Muscle of leg (tissue), 3 donors: ENCODE measurements at regions not wholly inside any gene's neighbourhood (a gene's known extent, or its start where the extent isn't known, plus 50 kb on each side); places are given as distances from the start of the nearest gene placed in this dataset.

Experiments
- DNase-seq: peaks from one replicate; pipeline ENCODE4 v3.0.0; 2013
- H3K27ac ChIP-seq: one replicate; pipeline ENCODE4 v1.5.1; 2013; ENCODE audit warnings: mild to moderate bottlenecking, low read length, control low read depth
- H3K27me3 ChIP-seq: one replicate; pipeline ENCODE4 v1.6.1; 2013; ENCODE audit warnings: low read length; ENCODE audit not compliant: control insufficient read depth, insufficient read depth
- H3K36me3 ChIP-seq: one replicate; pipeline ENCODE4 v1.6.1; 2013; ENCODE audit warnings: low read length; ENCODE audit not compliant: control insufficient read depth, insufficient read depth
- H3K4me1 ChIP-seq: one replicate; pipeline ENCODE4 v1.6.1; 2013; ENCODE audit warnings: low read length; ENCODE audit not compliant: control insufficient read depth, insufficient read depth
- H3K4me3 ChIP-seq: one replicate; pipeline ENCODE4 v1.5.1; 2013; ENCODE audit warnings: low read length, control low read depth
- H3K9me3 ChIP-seq: replicated peaks from 2 replicates; pipeline ENCODE4 v1.6.1; 2013; ENCODE audit warnings: low read depth, low read length; ENCODE audit not compliant: control insufficient read depth
- WGBS: methylation state at CpG from one replicate; pipeline ENCODE4 v1.1.5; 2013; ENCODE audit warnings: missing lambda C conversion rate; ENCODE audit not compliant: insufficient coverage; 5-methylcytosine and 5-hydroxymethylcytosine counted together

GRCh38 chr9:13598738-13599137 lies 319.2 kb upstream of the MPDZ start:
- no peaks in the 10 kb centered on the region for H3K36me3 ChIP-seq
- DNase-seq, result peak; percentile 26
- peaks cover 2% of the 10 kb centered on the region for H3K9me3 ChIP-seq
- H3K27me3 ChIP-seq, result no peaks in the 10 kb centered on the region
- H3K4me3 ChIP-seq, result no peak overlapping the region
- H3K4me1 ChIP-seq, result peaks cover 3% of the 10 kb centered on the region
- no peak overlapping the region for H3K27ac ChIP-seq

- peak; percentile 24 for DNase-seq
- no peaks in the 10 kb centered on the region for H3K36me3 ChIP-seq
- no peaks in the 10 kb centered on the region for H3K9me3 ChIP-seq
- H3K27ac ChIP-seq, result peak overlapping the region; percentile 66
- no peaks in the 10 kb centered on the region for H3K27me3 ChIP-seq
- no peak overlapping the region for H3K4me3 ChIP-seq
- 40% methylated on average over 1 of the region's 5 CpGs for WGBS
- H3K4me1 ChIP-seq, result peaks cover 3% of the 10 kb centered on the region
These were observed 317.9 kb upstream of the MPDZ start for GRCh38 chr9:13597427-13597826.

GRCh38 chr9:13597004-13597403 lies 317.5 kb upstream of the MPDZ start:
- peaks cover 3% of the 10 kb centered on the region for H3K4me1 ChIP-seq
- H3K36me3 ChIP-seq, result no peaks in the 10 kb centered on the region
- H3K27ac ChIP-seq, result peak overlapping the region; percentile 40
- no peaks in the 10 kb centered on the region for H3K27me3 ChIP-seq
- H3K4me3 ChIP-seq, result no peak overlapping the region
- H3K9me3 ChIP-seq, result no peaks in the 10 kb centered on the region
- DNase-seq, result peak; percentile 90
- WGBS, result no CpG with 5 or more reads among the region's 2 CpGs

- H3K36me3 ChIP-seq, result no peaks in the 10 kb centered on the region
- peak; percentile 33 for DNase-seq
- WGBS, result 70% methylated on average over 2 of the region's 4 CpGs
- H3K9me3 ChIP-seq, result no peaks in the 10 kb centered on the region
- H3K27me3 ChIP-seq, result no peaks in the 10 kb centered on the region
- H3K27ac ChIP-seq, result peak overlapping the region; percentile 40
- no peak overlapping the region for H3K4me3 ChIP-seq
- peaks cover 3% of the 10 kb centered on the region for H3K4me1 ChIP-seq
These were observed 317.0 kb upstream of the MPDZ start for GRCh38 chr9:13596383-13596970.

GRCh38 chr9:13590996-13591395 lies 311.5 kb upstream of the MPDZ start:
- H3K27me3 ChIP-seq, result no peaks in the 10 kb centered on the region
- peaks cover 15% of the 10 kb centered on the region for H3K4me1 ChIP-seq
- H3K27ac ChIP-seq, result no peak overlapping the region
- H3K4me3 ChIP-seq, result no peak overlapping the region
- no peaks in the 10 kb centered on the region for H3K9me3 ChIP-seq
- DNase-seq, result no peak
- WGBS, result 33% methylated on average over 1 of the region's 1 CpG
- no peaks in the 10 kb centered on the region for H3K36me3 ChIP-seq

- Histone ChIP-seq H3K27me3 (no peaks in the 10 kb centered on the region), H3K27ac (no peak overlapping the region), H3K4me1 (peaks cover 15% of the 10 kb centered on the region), H3K4me3 (no peak overlapping the region), H3K36me3 (no peaks in the 10 kb centered on the region), H3K9me3 (no peaks in the 10 kb centered on the region)
- no peak for DNase-seq
- WGBS, result no CpG with 5 or more reads among the region's 2 CpGs
These were observed 309.7 kb upstream of the MPDZ start for GRCh38 chr9:13589034-13589737.

- peak; percentile 68 for DNase-seq
- 51% methylated on average over 4 of the region's 6 CpGs for WGBS
- Histone ChIP-seq H3K4me1 (peaks cover 15% of the 10 kb centered on the region), H3K4me3 (no peak overlapping the region), H3K36me3 (no peaks in the 10 kb centered on the region), H3K27ac (peak overlapping the region; percentile 52), H3K9me3 (no peaks in the 10 kb centered on the region), H3K27me3 (no peaks in the 10 kb centered on the region)
These were observed 308.9 kb upstream of the MPDZ start for GRCh38 chr9:13588151-13589033.

GRCh38 chr9:13587571-13587970 lies 308.1 kb upstream of the MPDZ start:
- Histone ChIP-seq H3K36me3 (no peaks in the 10 kb centered on the region), H3K9me3 (no peaks in the 10 kb centered on the region), H3K4me1 (peaks cover 15% of the 10 kb centered on the region), H3K27me3 (no peaks in the 10 kb centered on the region), H3K4me3 (no peak overlapping the region), H3K27ac (peak overlapping the region; percentile 8)
- WGBS, result 80% methylated on average over 1 of the region's 9 CpGs
- DNase-seq, result peak; percentile 15

GRCh38 chr9:13586587-13587374 lies 307.3 kb upstream of the MPDZ start:
- WGBS, result 35% methylated on average over 4 of the region's 7 CpGs
- Histone ChIP-seq H3K4me1 (peaks cover 15% of the 10 kb centered on the region), H3K4me3 (no peak overlapping the region), H3K27me3 (no peaks in the 10 kb centered on the region), H3K36me3 (no peaks in the 10 kb centered on the region), H3K9me3 (no peaks in the 10 kb centered on the region), H3K27ac (peak overlapping the region; percentile 8)
- DNase-seq, result peak; percentile 61
